Activated naive CD4-positive, alpha-beta T cell treated with anti-CD3 and anti-CD28 coated beads, Interleukin-2, amount 50 U/mL, for 72 hours (primary cell): ENCODE measurements at regions not wholly inside any gene's neighbourhood (a gene's known extent, or its start where the extent isn't known, plus 50 kb on each side); places are given as distances from the start of the nearest gene placed in this dataset.
"Not testable (repeated sequence)": the region's sequence is repeated elsewhere in the genome, so short reads cannot be mapped to it uniquely, and the experiment has no call there.

ENCODE experiments used
- ATAC-seq, 2 donors: fragments of 150-1000 bp; cut with Tn5 transposase; 2 replicates each; pipeline ENCODE4 v1.10.0; 2021; ENCODE audit warnings: mild to moderate bottlenecking in 2 of 2, moderate library complexity in 2 of 2
- DNase-seq, 2 donors: peaks; one replicate each; pipeline ENCODE4 v3.0.0; 2021 to 2022; ENCODE audit warnings: low spot score in 2 of 2
- H3K27ac Mint-ChIP-seq, 2 donors: one replicate each; pipeline ENCODE4 v1.8.0; 2022; ENCODE audit warnings: mild to moderate bottlenecking in 2 of 2, mixed read lengths in 2 of 2
- H3K36me3 Mint-ChIP-seq, 2 donors: one replicate each; pipeline ENCODE4 v1.8.0; 2022; ENCODE audit warnings: mixed read lengths in 2 of 2
- H3K9me3 Mint-ChIP-seq, 2 donors: one replicate each; pipeline ENCODE4 v1.8.0; 2022; ENCODE audit warnings: mixed read lengths in 2 of 2

DNA sequence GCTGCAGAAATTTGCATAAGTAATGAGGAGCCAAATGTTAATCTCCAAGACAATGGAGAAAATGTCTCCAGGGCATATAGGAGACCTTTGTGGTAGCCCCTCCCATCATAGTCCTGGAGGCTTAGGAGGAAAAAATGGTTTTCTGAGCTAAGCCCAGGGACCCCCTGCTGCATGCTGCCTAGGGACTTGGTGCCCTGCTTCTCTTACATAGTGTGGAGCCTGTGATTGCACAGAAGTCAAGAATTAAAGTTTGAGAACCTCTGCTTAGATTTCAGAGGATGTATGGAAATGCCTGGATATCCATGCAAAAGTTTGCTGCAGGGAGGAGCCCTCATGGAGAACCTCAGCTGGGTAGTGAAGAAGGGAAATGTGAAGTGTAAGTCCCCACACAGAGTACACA, 379.4 kb upstream of the TACR3 start:
- DNase-seq (no peak), ATAC-seq (no peak)
- no peak overlapping the region for H3K27ac Mint-ChIP-seq
- H3K9me3 Mint-ChIP-seq: peaks cover 23 to 35% of the 10 kb centered on the region in 2 donors
- H3K36me3 Mint-ChIP-seq: peaks cover 6 to 10% of the 10 kb centered on the region in 2 donors

DNA sequence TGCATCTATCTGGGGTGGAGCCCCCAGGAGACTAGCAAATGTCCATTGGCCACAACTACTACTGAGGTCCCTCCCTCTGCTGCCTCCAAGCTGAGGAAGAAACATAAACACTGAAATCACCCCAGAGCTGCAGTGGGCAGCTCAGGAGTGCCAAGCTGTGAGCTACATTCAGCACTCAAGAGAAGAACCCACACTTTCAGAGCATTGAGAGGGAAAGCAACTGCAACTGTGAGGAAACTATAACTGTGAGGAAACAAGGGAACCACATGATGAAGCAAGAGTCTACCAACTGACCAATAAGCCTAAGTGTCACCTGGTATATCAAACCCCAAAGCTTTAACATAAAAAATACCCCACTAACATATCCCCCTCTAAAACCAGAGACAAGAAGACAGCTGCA, 373.5 kb upstream of the TACR3 start:
- no peak overlapping the region for H3K27ac Mint-ChIP-seq
- ATAC-seq: no peak
- DNase-seq: no peak
- peaks cover under 1 to 10% of the 10 kb centered on the region in 2 donors for H3K36me3 Mint-ChIP-seq
- H3K9me3 Mint-ChIP-seq: peaks cover 17 to 25% of the 10 kb centered on the region in 2 donors

DNA sequence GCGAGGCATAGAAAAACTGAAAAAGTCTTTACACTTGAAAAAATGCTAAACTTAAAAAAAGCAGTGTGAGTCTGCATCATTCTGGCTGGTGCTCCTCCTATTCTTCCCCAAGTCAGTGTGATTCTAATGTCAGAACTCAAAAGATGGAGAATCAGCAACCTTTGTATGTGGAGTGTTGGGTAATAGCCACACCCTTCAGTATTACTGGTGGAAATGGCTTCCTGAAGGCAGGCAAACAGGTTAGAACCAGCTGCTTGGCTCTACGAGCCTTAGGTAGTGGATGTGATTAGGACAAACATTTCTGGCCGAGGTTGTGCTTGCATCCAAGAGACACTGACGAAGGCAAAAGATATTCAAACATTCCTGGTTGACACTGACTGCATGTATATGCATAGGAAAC, 353.4 kb upstream of the TACR3 start:
- DNase-seq (no peak), ATAC-seq (no peak)
- H3K9me3 Mint-ChIP-seq: peaks cover 0 to 4% of the 10 kb centered on the region in 2 donors
- H3K27ac Mint-ChIP-seq: no peak overlapping the region
- H3K36me3 Mint-ChIP-seq: no peaks in the 10 kb centered on the region

DNA sequence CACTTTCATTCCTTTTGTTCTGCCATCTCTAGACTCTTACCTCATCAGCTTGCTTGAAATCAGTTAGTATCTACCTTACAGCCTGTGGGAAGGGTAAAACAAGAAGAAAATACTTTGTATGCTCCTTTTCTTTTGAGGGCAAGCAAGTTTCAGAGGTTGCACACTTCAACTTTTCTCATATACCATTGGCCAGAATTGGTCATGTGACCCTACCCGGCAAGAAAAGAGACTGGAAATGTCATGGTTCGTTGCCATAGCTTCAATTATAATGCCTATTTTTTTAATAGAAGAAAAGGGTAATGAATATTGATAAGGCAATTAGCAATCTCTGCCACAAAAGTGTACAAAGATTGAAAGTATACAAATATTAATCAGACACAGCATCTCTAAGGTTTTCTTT, 346.7 kb upstream of the TACR3 start:
- no peak for ATAC-seq
- H3K27ac Mint-ChIP-seq: no peak overlapping the region

DNA sequence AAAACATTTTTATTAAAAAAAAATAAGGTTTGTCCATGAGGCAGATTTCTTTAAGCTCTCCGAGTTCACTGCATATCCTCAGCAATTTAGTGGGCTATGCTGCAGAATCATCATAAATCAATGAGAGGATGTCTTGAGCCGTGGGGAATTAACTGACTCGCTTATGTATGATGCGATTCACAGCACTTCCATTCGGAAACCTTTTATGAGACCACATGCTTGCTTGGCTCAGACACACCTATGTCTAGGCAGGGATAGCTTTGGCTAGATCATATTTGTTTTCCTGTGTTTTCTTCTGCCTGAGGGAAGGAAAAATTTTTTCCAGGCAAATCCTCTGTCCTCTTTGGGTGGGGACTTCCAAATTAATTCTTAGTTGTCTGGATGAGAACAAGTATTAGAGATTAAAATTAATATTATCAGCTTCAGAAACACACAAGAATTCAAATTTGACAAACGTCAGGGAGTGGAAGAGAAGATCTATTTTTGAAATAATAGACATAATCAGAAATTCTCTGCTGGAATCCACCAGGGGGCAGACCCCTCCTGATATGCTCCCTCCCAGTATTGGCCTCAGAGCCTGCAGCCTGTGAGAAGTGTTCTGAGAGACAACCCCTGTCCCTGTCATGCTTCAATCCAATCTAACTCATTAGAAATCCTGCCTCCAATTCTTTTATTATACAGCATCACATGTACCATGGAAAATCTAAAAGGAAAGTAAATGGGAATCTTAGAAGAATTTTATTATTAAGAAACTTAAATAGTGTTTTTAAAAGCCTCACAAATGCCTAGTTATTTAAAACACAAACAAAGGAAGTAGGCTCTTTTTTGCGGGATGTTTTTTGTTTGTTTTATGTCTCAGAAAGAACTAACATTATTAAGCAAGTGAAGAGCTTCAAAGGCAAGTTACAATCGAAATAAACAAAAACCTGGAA, 345.1 kb upstream of the TACR3 start:
- no peak for ATAC-seq
- Mint-ChIP-seq H3K27ac (no peak overlapping the region), H3K9me3 (peaks cover 0 to 5% of the 10 kb centered on the region in 2 donors), H3K36me3 (no peaks in the 10 kb centered on the region)
- DNase-seq: no peak

More for the DNA sequence above, 346.7 kb upstream of the TACR3 start:
- Mint-ChIP-seq H3K36me3 (no peaks in the 10 kb centered on the region), H3K9me3 (no peaks in the 10 kb centered on the region)
- DNase-seq: no peak

DNA sequence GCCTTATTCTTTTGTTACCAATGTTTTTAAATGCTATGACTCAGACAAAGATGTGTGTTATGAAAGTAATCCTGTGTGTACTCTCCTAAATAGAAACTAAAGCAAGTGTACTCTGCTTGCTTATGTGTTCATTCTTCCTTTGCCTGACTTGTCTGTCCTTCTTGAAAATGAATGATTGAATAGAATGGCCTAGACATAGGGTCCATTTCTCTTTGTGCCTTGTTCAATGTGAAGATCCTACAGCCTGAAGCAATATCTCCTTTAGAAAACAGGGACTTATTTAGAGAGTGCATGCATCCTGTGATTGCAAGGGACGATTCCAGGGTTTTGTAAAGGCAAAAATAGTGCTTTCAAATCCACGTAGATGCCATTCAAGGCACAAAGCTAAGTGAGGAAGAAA, 343.6 kb upstream of the TACR3 start:
- Mint-ChIP-seq H3K9me3 (peaks cover 0 to 5% of the 10 kb centered on the region in 2 donors), H3K27ac (no peak overlapping the region), H3K36me3 (no peaks in the 10 kb centered on the region)
- DNase-seq (no peak), ATAC-seq (no peak)

DNA sequence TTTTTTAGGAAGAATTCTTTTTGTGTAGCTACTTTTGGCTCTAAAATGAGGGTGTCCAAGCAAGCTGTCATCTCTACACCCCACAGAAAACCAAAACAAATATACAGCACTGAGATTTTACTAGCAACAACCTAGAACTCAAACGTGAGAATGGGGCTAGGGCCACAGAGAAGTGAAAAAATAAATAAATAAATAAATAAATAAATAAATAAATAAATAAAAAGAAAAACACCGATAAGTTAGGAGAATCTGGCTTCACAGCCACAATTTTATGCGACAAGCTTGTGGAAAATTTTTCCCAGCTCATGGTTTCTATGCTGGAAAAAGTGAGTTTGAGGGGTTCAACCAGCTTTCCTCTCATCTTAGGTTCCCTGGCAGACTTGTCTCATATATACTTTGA, 324.6 kb upstream of the TACR3 start:
- H3K9me3 Mint-ChIP-seq: peaks cover 0 to 10% of the 10 kb centered on the region in 2 donors
- DNase-seq: no peak
- no peak for ATAC-seq
- no peaks in the 10 kb centered on the region for H3K36me3 Mint-ChIP-seq
- no peak overlapping the region for H3K27ac Mint-ChIP-seq

DNA sequence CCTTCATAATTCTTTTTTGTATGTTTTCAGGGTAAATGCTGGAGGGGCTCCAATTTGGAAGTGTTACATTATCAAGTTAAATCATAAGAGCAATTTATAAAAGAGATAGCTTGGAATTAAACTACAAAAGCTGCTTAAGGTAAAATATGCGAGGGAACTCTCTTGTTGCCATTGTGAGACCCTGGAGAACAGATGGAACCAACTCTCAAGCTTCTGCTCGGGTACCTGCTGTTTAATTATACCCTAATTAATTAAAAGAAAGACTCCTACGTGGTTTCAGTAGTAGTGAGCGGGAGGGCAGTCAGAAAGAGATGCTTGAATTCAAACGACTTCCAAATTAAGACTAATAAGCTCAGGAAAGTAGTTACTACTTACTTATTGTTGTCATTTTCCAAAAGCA, 313.1 kb upstream of the TACR3 start:
- Mint-ChIP-seq H3K27ac (no peak overlapping the region), H3K9me3 (peaks cover 4 to 5% of the 10 kb centered on the region in 2 donors), H3K36me3 (no peaks in the 10 kb centered on the region)
- DNase-seq (no peak), ATAC-seq (no peak)

DNA sequence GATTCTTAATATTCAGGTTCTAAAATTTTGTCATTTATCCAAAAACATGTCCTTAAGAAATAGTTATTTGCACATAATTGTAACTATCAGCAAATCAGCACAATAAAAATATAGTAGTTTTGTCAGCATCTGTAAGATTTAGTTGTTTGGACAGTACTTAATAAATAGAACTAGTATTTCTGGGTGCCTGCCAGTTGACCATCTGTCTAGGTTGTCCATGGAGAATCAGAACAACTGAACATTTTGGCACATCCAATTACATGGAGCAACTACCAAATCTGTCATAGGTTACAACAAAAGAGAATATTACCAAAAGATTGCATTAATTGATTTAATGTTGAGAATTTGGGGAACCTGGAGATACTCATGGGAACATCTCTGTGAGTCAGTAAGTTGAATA, 305.5 kb upstream of the TACR3 start:
- Mint-ChIP-seq H3K27ac (no peak overlapping the region), H3K9me3 (peaks cover 12 to 14% of the 10 kb centered on the region in 2 donors), H3K36me3 (no peaks in the 10 kb centered on the region)
- DNase-seq: no peak
- no peak for ATAC-seq

DNA sequence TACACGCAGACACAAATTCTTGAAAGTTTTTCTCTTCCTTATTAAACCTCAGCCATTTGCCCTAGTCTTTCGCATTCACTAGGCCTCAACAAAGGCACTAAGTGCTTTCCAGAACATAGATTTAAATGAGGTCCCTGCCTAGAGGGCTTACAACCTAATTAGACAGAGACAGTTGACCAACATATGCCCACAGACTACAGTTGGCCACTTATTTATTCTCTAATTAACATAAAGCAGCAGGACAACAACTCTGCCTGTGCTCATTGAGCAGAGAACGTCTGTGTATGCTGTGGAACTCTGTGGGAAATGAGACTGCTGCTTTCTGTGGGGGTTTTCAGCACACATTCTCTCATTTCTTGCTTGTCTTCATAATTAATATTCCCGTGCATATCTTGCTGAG, 303.0 kb upstream of the TACR3 start:
- no peak for DNase-seq
- no peak for ATAC-seq
- Mint-ChIP-seq H3K27ac (no peak overlapping the region), H3K9me3 (peaks cover 12 to 16% of the 10 kb centered on the region in 2 donors), H3K36me3 (no peaks in the 10 kb centered on the region)

DNA sequence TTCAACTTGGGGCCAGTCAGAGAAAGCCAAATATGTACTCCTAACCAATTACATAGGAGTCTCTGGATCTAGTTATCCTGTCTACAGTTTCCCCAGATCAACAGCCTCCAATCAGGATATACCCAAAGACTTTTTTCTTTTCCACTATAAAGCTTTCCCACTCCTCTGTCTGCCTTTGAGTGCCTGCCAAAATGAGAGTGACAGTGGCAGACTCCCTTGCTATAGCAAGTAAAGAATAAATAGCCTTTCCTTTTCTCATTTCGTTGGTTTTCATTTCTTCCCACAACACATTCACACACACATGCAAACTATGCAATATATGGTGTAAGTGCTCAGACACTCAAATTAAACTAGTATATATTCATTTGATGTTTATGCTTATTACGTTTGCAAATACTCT, 302.4 kb upstream of the TACR3 start:
- Mint-ChIP-seq H3K27ac (no peak overlapping the region), H3K36me3 (no peaks in the 10 kb centered on the region), H3K9me3 (peaks cover 12 to 16% of the 10 kb centered on the region in 2 donors)
- ATAC-seq (no peak), DNase-seq (no peak)

DNA sequence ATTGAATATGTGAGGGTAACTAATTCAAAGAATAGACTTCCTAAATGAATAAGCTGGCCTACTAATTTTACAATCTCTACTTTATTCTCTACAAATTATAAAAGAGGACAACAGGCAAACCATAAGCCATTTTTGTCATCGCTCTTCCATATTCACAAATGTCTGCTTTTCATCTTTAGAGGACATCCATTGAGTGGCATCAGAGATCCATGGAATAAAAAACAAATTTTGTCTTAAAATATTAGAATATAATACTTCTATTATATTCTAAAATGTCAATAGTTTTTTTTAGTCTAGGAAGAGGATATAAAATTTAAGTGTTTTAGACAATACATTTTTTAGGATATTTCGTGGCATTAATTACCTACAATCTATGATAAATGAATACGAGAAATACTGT, 300.9 kb upstream of the TACR3 start:
- DNase-seq (no peak), ATAC-seq (no peak)
- Mint-ChIP-seq H3K9me3 (peaks cover 4 to 9% of the 10 kb centered on the region in 2 donors), H3K36me3 (no peaks in the 10 kb centered on the region), H3K27ac (no peak overlapping the region)

DNA sequence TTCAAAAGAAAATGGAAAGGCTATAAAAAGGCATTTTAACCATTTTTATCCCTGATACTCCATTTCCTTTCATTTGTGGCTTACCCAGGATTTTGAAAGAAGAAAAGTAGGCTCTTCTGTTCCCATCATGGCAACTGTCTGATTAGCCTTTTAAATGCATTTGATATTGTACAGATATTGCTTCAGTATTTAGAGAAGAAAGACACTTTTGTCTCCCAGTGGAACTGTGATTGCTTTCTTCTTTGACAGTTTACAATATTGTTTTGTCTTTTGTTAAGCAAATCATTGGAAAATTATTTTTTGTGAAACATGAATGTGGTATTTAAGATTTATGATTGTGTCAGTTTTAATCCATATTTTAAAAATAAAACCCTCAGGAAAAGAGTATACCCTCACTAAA, 297.4 kb upstream of the TACR3 start:
- ATAC-seq (no peak), DNase-seq (no peak)
- H3K36me3 Mint-ChIP-seq: no peaks in the 10 kb centered on the region
- H3K27ac Mint-ChIP-seq: no peak overlapping the region
- H3K9me3 Mint-ChIP-seq: peaks cover 0 to 8% of the 10 kb centered on the region in 2 donors

DNA sequence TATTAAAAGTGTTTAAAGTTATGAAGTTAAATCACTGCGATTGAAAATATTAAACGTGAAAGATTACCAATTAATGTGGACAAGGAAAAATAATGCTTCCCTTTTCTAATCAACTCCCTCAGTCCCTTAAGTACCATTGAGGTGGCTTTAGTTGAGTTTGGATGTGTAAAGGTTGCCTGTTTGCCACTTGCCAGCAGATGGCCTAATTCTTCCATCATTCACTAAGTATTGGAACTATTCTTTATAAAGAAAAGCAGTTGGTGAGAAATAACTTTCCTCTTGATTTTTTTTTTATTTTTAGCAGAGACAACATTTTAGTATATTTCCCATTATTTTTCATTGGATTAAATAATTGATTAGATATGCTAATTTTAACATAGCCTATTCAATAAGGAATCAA, 295.9 kb upstream of the TACR3 start:
- no peak for ATAC-seq
- DNase-seq: no peak
- Mint-ChIP-seq H3K9me3 (peaks cover 0 to 6% of the 10 kb centered on the region in 2 donors), H3K36me3 (no peaks in the 10 kb centered on the region), H3K27ac (no peak overlapping the region)

DNA sequence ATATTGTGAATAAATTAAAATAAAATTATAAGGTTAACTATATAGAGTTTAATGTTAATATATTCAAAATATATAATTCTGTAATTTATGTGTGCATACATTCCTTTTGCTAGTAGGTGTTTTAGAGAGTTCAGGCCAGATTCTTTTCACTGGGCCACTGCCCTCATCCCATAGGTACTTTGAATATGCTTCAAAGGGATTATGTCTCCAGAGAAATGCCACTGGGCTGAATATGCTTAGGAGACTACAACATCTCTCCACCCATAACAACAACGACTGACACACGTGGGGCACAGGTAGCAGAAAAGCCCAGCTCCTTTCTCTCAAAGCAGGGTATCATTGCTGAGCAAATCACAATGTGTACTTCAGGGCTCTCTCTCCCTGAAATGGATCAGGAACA, 290.9 kb upstream of the TACR3 start:
- H3K27ac Mint-ChIP-seq: no peak overlapping the region
- H3K9me3 Mint-ChIP-seq: peaks cover 0 to 3% of the 10 kb centered on the region in 2 donors
- H3K36me3 Mint-ChIP-seq: no peaks in the 10 kb centered on the region
- ATAC-seq (no peak), DNase-seq (no peak)

DNA sequence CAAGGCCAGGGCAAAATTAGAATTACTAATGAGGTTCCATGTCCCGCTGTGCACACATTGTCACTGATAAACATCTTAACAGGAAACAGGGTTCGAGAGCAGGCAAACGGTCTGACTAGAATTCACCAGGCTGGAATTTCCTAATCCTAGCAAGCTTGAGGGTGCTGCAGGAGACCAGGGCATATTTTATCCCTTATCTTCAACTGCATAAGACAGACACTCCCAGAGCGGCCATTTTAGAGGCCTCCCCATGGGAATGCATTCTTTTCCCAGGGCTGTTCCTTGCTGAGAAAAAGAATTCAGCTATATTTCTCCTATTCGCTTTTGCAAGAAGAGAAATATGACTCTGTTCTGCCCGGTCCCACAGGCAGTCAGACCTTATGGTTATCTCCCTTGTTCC, 282.5 kb upstream of the TACR3 start:
- H3K9me3 Mint-ChIP-seq: peaks cover 11 to 18% of the 10 kb centered on the region in 2 donors
- not testable (repeated sequence) for H3K27ac Mint-ChIP-seq, ATAC-seq, DNase-seq
- peaks cover 8 to 20% of the 10 kb centered on the region in 2 donors for H3K36me3 Mint-ChIP-seq

DNA sequence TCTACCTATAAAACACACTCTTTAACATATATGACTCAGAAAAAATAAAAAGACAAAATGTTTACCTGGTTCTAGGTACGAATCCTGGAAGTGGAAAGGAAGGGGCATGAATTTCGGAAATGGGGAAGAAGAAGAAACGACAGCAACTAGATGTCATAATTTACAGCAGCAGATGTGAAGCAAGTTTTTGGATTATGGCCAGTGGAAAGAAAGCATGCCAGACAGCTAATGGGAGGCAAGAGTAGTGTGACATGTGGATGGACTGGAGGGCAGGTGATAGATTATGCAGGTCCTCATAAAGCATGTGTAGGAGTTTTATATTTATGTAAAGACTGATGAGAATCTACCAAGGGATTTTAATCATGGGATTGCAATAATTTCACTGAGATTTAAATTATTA, 279.0 kb upstream of the TACR3 start:
- Mint-ChIP-seq H3K27ac (no peak overlapping the region), H3K36me3 (peaks cover 8 to 17% of the 10 kb centered on the region in 2 donors), H3K9me3 (peaks cover 10 to 11% of the 10 kb centered on the region in 2 donors)
- DNase-seq (no peak), ATAC-seq (no peak)

DNA sequence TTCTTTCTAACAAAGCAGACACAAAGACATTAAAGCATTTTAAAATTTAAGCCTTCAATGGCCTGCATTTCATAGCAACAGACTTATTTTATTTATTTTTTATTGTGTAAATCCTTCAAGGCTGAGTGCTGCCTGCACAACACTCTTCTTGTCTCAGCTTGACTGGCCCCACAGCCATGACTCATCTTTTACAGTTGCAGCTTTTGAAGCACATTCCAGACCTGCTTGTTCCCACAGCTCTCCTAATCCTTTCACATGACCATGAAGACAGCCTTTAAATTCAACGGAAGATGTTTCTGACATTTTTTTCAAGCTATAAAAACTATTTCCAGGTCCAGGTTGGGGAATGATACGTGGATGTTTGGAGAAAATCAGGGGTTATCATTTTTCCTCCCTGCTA, 276.9 kb upstream of the TACR3 start:
- Mint-ChIP-seq H3K36me3 (peaks cover 3% of the 10 kb centered on the region in 2 donors), H3K9me3 (peaks cover 6 to 14% of the 10 kb centered on the region in 2 donors), H3K27ac (no peak overlapping the region)
- DNase-seq (no peak), ATAC-seq (no peak)
